ENCODE measurements at regions not wholly inside any gene's neighbourhood (a gene's known extent, or its start where the extent isn't known, plus 50 kb on each side); places are given as distances from the start of the nearest gene placed in this dataset.

DNA sequence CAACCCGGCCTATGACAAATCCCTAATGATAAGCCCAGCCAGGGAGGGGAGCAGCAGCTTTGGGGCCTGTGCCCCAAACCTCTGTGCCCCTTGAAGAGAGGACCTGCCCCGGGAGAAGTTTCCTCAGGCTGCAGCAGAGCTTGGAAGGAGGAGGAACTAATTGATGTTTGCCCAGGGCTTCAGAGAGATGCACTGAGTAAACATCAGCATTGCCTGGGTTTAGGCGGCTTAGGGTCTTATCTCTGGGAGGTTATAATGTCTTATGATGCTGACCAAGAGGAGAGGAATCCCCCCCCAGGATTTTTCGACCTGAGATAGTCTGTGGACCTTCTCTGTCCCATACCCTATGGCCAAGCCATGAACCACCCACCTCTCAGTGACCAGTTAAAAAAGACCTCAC lies 148.7 kb upstream of the SDK2 start:
- TF ChIP-seq, protein P1, sequence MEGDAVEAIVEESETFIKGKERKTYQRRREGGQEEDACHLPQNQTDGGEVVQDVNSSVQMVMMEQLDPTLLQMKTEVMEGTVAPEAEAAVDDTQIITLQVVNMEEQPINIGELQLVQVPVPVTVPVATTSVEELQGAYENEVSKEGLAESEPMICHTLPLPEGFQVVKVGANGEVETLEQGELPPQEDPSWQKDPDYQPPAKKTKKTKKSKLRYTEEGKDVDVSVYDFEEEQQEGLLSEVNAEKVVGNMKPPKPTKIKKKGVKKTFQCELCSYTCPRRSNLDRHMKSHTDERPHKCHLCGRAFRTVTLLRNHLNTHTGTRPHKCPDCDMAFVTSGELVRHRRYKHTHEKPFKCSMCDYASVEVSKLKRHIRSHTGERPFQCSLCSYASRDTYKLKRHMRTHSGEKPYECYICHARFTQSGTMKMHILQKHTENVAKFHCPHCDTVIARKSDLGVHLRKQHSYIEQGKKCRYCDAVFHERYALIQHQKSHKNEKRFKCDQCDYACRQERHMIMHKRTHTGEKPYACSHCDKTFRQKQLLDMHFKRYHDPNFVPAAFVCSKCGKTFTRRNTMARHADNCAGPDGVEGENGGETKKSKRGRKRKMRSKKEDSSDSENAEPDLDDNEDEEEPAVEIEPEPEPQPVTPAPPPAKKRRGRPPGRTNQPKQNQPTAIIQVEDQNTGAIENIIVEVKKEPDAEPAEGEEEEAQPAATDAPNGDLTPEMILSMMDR (IDR thresholded peaks at IDR 0.05 in 2 of 3, conservative IDR thresholded peaks at IDR 0.05 in 1 of 3; ENCODE audit: insufficient read depth in 2 of 3, low read depth in 1 of 3, low read length in 3 of 3), result no peak
- no peak for TF ChIP-seq PHF20 (IDR thresholded peaks at IDR 0.05; ENCODE audit: partially characterized antibody)
- TF ChIP-seq, protein P2, sequence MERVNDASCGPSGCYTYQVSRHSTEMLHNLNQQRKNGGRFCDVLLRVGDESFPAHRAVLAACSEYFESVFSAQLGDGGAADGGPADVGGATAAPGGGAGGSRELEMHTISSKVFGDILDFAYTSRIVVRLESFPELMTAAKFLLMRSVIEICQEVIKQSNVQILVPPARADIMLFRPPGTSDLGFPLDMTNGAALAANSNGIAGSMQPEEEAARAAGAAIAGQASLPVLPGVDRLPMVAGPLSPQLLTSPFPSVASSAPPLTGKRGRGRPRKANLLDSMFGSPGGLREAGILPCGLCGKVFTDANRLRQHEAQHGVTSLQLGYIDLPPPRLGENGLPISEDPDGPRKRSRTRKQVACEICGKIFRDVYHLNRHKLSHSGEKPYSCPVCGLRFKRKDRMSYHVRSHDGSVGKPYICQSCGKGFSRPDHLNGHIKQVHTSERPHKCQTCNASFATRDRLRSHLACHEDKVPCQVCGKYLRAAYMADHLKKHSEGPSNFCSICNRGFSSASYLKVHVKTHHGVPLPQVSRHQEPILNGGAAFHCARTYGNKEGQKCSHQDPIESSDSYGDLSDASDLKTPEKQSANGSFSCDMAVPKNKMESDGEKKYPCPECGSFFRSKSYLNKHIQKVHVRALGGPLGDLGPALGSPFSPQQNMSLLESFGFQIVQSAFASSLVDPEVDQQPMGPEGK (CRISPR knock-in tag; IDR thresholded peaks at IDR 0.05; ENCODE audit: borderline replicate concordance), result no peak
- TF ChIP-seq, protein P3, sequence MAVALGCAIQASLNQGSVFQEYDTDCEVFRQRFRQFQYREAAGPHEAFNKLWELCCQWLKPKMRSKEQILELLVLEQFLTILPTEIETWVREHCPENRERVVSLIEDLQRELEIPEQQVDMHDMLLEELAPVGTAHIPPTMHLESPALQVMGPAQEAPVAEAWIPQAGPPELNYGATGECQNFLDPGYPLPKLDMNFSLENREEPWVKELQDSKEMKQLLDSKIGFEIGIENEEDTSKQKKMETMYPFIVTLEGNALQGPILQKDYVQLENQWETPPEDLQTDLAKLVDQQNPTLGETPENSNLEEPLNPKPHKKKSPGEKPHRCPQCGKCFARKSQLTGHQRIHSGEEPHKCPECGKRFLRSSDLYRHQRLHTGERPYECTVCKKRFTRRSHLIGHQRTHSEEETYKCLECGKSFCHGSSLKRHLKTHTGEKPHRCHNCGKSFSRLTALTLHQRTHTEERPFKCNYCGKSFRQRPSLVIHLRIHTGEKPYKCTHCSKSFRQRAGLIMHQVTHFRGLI (CRISPR knock-in tag; IDR thresholded peaks at IDR 0.05), result no peak
- TF ChIP-seq GTF2F1 (IDR thresholded peaks at IDR 0.05; ENCODE audit: low read depth, low read length), result no peak
- TF ChIP-seq YY1 (IDR thresholded peaks at IDR 0.05; ENCODE audit: borderline replicate concordance in 1 of 3, control insufficient read depth in 1 of 3, extremely low read depth in 1 of 3, insufficient read depth in 3 of 3, insufficient read length in 1 of 3, insufficient replicate concordance in 2 of 3, low read depth in 1 of 3, low read length in 2 of 3), result no peak
- TF ChIP-seq SIN3A (IDR thresholded peaks at IDR 0.05; ENCODE audit: borderline replicate concordance in 2 of 2, control insufficient read depth in 1 of 2, low read depth in 2 of 2, low read length in 2 of 2), result no peak
- no peak for TF ChIP-seq CEBPB (tag; IDR thresholded peaks at IDR 0.05)
- TF ChIP-seq, protein P4, sequence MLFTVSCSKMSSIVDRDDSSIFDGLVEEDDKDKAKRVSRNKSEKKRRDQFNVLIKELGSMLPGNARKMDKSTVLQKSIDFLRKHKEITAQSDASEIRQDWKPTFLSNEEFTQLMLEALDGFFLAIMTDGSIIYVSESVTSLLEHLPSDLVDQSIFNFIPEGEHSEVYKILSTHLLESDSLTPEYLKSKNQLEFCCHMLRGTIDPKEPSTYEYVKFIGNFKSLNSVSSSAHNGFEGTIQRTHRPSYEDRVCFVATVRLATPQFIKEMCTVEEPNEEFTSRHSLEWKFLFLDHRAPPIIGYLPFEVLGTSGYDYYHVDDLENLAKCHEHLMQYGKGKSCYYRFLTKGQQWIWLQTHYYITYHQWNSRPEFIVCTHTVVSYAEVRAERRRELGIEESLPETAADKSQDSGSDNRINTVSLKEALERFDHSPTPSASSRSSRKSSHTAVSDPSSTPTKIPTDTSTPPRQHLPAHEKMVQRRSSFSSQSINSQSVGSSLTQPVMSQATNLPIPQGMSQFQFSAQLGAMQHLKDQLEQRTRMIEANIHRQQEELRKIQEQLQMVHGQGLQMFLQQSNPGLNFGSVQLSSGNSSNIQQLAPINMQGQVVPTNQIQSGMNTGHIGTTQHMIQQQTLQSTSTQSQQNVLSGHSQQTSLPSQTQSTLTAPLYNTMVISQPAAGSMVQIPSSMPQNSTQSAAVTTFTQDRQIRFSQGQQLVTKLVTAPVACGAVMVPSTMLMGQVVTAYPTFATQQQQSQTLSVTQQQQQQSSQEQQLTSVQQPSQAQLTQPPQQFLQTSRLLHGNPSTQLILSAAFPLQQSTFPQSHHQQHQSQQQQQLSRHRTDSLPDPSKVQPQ (CRISPR knock-in tag; IDR thresholded peaks at IDR 0.05; ENCODE audit: borderline replicate concordance), result no peak
- TF ChIP-seq SMARCB1 (IDR thresholded peaks at IDR 0.05; ENCODE audit: insufficient read length, low read depth), result no peak
- TF ChIP-seq, protein P5, sequence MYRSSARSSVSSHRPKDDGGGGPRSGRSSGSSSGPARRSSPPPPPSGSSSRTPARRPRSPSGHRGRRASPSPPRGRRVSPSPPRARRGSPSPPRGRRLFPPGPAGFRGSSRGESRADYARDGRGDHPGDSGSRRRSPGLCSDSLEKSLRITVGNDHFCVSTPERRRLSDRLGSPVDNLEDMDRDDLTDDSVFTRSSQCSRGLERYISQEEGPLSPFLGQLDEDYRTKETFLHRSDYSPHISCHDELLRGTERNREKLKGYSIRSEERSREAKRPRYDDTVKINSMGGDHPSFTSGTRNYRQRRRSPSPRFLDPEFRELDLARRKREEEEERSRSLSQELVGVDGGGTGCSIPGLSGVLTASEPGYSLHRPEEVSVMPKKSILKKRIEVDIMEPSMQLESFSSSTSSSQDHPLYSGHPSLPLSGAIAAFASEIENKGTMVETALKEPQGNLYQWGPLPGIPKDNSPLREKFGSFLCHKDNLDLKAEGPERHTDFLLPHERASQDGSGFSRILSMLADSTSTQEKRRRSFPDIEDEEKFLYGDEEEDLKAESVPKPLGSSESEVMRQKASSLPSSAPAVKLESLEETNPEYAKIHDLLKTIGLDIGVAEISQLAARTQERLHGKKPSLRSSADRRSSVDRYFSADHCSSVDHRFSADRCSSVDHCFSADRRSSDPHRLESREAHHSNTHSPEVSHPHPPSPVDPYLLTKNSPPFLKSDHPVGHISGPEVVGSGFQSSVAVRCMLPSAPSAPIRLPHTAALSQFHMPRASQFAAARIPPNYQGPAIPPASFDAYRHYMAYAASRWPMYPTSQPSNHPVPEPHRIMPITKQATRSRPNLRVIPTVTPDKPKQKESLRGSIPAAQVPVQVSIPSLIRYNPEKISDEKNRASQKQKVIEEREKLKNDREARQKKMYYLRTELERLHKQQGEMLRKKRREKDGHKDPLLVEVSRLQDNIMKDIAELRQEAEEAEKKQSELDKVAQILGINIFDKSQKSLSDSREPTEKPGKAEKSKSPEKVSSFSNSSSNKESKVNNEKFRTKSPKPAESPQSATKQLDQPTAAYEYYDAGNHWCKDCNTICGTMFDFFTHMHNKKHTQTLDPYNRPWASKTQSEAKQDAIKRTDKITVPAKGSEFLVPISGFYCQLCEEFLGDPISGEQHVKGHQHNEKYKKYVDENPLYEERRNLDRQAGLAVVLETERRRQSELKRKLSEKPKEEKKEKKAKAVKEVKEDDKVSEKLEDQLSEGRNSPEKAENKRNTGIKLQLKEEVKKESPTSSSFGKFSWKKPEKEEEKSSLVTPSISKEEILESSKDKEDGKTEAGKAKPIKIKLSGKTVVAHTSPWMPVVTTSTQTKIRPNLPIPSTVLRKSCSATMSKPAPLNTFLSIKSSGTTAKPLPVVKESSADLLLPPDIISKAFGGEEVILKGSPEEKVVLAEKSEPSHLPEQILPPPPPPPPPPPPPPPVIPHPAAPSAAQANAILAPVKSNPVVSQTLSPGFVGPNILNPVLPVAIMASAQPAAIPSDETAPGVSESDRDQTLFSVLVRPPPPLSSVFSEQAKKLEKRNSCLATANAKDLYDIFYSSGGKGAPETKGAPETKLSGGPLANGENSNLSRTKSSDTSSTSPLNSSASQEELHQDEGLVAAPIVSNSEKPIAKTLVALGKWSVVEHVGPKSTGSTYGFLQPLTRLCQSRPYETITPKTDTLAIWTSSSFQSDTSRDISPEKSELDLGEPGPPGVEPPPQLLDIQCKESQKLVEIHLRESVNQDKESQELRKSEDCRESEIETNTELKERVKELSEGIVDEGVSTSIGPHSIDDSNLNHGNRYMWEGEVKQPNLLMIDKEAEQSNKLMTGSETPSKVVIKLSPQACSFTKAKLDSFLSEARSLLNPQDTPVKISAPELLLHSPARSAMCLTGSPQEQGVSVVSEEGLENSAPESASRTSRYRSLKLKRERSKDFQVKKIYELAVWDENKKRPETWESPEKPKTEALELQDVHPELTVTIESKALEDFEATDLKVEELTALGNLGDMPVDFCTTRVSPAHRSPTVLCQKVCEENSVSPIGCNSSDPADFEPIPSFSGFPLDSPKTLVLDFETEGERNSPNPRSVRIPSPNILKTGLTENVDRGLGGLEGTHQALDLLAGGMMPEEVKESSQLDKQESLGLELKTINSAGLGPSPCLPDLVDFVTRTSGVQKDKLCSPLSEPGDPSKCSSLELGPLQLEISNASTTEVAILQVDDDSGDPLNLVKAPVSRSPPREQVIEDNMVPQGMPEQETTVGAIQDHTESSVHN (IDR thresholded peaks at IDR 0.05; ENCODE audit: borderline replicate concordance in 1 of 2, low read depth in 1 of 2), result no peak
- TF ChIP-seq BHLHE40 (IDR thresholded peaks at IDR 0.05; ENCODE audit: low read length), result no peak
- TF ChIP-seq, protein P6, sequence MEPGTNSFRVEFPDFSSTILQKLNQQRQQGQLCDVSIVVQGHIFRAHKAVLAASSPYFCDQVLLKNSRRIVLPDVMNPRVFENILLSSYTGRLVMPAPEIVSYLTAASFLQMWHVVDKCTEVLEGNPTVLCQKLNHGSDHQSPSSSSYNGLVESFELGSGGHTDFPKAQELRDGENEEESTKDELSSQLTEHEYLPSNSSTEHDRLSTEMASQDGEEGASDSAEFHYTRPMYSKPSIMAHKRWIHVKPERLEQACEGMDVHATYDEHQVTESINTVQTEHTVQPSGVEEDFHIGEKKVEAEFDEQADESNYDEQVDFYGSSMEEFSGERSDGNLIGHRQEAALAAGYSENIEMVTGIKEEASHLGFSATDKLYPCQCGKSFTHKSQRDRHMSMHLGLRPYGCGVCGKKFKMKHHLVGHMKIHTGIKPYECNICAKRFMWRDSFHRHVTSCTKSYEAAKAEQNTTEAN (CRISPR knock-in tag; IDR thresholded peaks at IDR 0.05), result no peak
